Testis (tissue), 2 donors: ENCODE measurements at regions not wholly inside any gene's neighbourhood (a gene's known extent, or its start where the extent isn't known, plus 50 kb on each side); places are given as distances from the start of the nearest gene placed in this dataset.

ENCODE experiments used
- DNase-seq: peaks from one replicate; pipeline ENCODE4 v3.0.0-alpha.2; 2019
- H3K27ac ChIP-seq, 2 donors: fragments of 200-600 bp; sonication (generic); one replicate each; pipeline ENCODE4 v1.5.1; 2019
- H3K27me3 ChIP-seq: fragments of 200-600 bp; sonication (generic); one replicate; pipeline ENCODE4 v1.5.1; 2019
- H3K36me3 ChIP-seq: fragments of 200-600 bp; sonication (generic); one replicate; pipeline ENCODE4 v1.5.1; 2017; ENCODE audit warnings: low read depth; ENCODE audit errors: missing control alignments
- H3K4me1 ChIP-seq: fragments of 200-600 bp; sonication (generic); one replicate; pipeline ENCODE4 v1.5.1; 2019
- H3K4me3 ChIP-seq, 2 donors: fragments of 200-600 bp; sonication (generic); one replicate each; pipeline ENCODE4 v1.5.1; 2017 to 2019
- H3K9me3 ChIP-seq: fragments of 200-600 bp; sonication (generic); one replicate; pipeline ENCODE4 v1.5.1; 2017
- POLR2A ChIP-seq: fragments of 450-650 bp; IDR thresholded peaks from one replicate; pipeline ENCODE4 v1.6.1; 2017; ENCODE audit warnings: antibody characterized with exemption, mild to moderate bottlenecking, moderate library complexity
- WGBS, 2 donors: methylation state at CpG; one replicate each; pipeline ENCODE4 v1.1.5; 2018; 5-methylcytosine and 5-hydroxymethylcytosine counted together
- intact Hi-C: fragments of 100-400 bp; cut with DNase I; formaldehyde crosslinking; loops from one replicate; pipeline ENCODE4 v1.15.1; 2023; ENCODE audit warnings: low total_unique reads
- TF ChIP-seq, protein P1 (sequence below), 3 experiments: fragments of 450-650 bp in 2 of 3; fragments of 200-600 bp in 1 of 3; sonication (generic) in 1 of 3; IDR thresholded peaks; one replicate each; pipeline ENCODE4 v1.5.1; 2016 to 2019; ENCODE audit warnings: antibody characterized with exemption in 3 of 3, mild to moderate bottlenecking in 2 of 3, moderate library complexity in 1 of 3

DNA sequence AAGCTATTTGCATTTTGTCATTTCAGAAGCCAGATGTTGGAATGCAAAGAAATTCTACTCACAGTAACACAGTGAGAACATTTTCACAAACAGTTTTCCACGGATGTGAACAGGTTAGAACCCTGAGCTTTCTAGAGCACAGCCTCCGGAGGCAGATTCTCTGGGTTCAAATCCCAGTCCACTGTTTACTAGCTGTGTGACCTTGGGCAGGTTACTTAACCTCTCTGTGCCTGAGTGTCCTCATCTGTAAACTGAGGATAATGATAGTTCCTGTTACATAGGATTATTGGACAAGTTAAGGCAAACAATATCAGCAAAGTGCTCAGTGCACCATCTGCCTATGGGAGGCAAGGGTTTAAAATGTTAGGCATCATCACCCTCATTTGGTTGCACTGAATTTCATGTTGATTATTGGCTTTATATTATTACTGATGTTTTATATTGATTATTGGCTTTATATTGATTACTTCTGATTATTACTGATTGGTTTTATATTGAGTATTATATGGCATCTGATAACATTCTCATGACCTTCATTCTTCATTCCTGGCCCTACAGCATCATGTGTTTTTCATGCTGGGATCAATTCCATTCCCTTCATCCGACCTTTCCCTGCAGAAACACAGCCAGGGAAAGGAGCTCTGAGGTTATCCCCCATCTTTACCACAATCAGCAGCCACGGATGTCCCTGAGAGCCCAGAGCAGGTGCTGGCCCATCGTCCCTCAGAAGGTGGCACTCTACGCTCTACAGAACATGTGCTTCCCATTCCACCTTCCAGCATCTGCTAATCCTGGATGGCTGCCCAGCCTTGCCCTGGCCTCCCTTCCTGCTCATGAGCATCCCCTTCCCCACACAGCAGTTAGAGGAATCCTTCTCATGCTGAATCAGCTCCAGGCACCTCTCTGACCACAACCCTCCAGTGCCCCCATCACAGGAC, 283.1 kb downstream of the PREX1 start:
- intact Hi-C loops = no loop called here
- Histone ChIP-seq H3K27me3 (no peaks in the 10 kb centered on the region), H3K4me3 (no peak overlapping the region), H3K27ac (no peak overlapping the region), H3K4me1 (no peaks in the 10 kb centered on the region), H3K9me3 (no peaks in the 10 kb centered on the region), H3K36me3 (no peaks in the 10 kb centered on the region)
- 54 to 63% methylated on average over 6 of the region's 6 CpGs for WGBS, 2 donors
- TF ChIP-seq, protein P1, sequence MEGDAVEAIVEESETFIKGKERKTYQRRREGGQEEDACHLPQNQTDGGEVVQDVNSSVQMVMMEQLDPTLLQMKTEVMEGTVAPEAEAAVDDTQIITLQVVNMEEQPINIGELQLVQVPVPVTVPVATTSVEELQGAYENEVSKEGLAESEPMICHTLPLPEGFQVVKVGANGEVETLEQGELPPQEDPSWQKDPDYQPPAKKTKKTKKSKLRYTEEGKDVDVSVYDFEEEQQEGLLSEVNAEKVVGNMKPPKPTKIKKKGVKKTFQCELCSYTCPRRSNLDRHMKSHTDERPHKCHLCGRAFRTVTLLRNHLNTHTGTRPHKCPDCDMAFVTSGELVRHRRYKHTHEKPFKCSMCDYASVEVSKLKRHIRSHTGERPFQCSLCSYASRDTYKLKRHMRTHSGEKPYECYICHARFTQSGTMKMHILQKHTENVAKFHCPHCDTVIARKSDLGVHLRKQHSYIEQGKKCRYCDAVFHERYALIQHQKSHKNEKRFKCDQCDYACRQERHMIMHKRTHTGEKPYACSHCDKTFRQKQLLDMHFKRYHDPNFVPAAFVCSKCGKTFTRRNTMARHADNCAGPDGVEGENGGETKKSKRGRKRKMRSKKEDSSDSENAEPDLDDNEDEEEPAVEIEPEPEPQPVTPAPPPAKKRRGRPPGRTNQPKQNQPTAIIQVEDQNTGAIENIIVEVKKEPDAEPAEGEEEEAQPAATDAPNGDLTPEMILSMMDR (IDR thresholded peaks at IDR 0.05) = no peak
- no peak for TF ChIP-seq POLR2A
- DNase-seq = no peak

GRCh38 chr20:48541581-48542071, 286.2 kb downstream of the PREX1 start:
- H3K4me3 ChIP-seq = no peak overlapping the region
- intact Hi-C loops = no loop called here
- no peaks in the 10 kb centered on the region for H3K9me3 ChIP-seq
- no peaks in the 10 kb centered on the region for H3K36me3 ChIP-seq
- no peak for TF ChIP-seq POLR2A
- TF ChIP-seq, protein P1 (IDR thresholded peaks at IDR 0.05) = no peak
- DNase-seq = no peak
- H3K27me3 ChIP-seq = no peaks in the 10 kb centered on the region
- no peak overlapping the region for H3K27ac ChIP-seq
- WGBS, 2 donors = 77 to 83% methylated on average over 10 of the region's 10 CpGs
- H3K4me1 ChIP-seq = peaks cover 6% of the 10 kb centered on the region

- Histone ChIP-seq H3K9me3 (no peaks in the 10 kb centered on the region), H3K4me3 (no peak overlapping the region), H3K27me3 (no peaks in the 10 kb centered on the region), H3K4me1 (peaks cover 6% of the 10 kb centered on the region), H3K27ac (no peak overlapping the region), H3K36me3 (no peaks in the 10 kb centered on the region)
- intact Hi-C loops = no loop called here
- DNase-seq = no peak
- 49 to 60% methylated on average over 3 of the region's 3 CpGs for WGBS, 2 donors
- no peak for TF ChIP-seq POLR2A
- TF ChIP-seq, protein P1 (IDR thresholded peaks at IDR 0.05) = no peak
These were observed 288.9 kb downstream of the PREX1 start for GRCh38 chr20:48538856-48539255.

GRCh38 chr20:48538058-48538825, 289.6 kb downstream of the PREX1 start:
- Histone ChIP-seq H3K27me3 (no peaks in the 10 kb centered on the region), H3K4me3 (no peak overlapping the region), H3K4me1 (peaks cover 6% of the 10 kb centered on the region), H3K9me3 (no peaks in the 10 kb centered on the region), H3K27ac (no peak overlapping the region), H3K36me3 (no peaks in the 10 kb centered on the region)
- DNase-seq = peak; percentile 49
- TF ChIP-seq POLR2A = no peak
- TF ChIP-seq, protein P1 (IDR thresholded peaks at IDR 0.05) = no peak
- intact Hi-C loops = no loop called here
- 40% methylated on average over 10 of the region's 10 CpGs for WGBS, 2 donors
